H1 (cell line): ENCODE measurements at regions not wholly inside any gene's neighbourhood (a gene's known extent, or its start where the extent isn't known, plus 50 kb on each side); places are given as distances from the start of the nearest gene placed in this dataset.

Experiments used
- CTCF ChIA-PET: fragments of 300-600 bp; sonication (Branson Sonifier 250); formaldehyde crosslinking; loops from one replicate; lab custom pipeline; 2021; ENCODE audit not compliant: partially characterized antibody; lab: Charles Lee
- POLR2A ChIA-PET: fragments of 300-600 bp; sonication (Branson Sonifier 250); formaldehyde crosslinking; loops from one replicate; lab custom pipeline; 2021; ENCODE audit warnings: inconsistent platforms; ENCODE audit not compliant: partially characterized antibody; lab: Charles Lee
- DNase-seq, 2 experiments: peaks; one replicate each; pipeline versions ENCODE4 v3.0.0 to v3.0.0-alpha.2; 2010 to 2022; ENCODE audit warnings: low spot score in 2 of 2, low read depth in 1 of 2, mixed read lengths in 1 of 2
- FAIRE-seq: peaks from 2 replicates; lab custom pipeline; 2011; peaks lifted over from hg19 to GRCh38; lab: Jason Lieb, UNC
- H2AFZ ChIP-seq: 2 replicates; pipeline ENCODE4 v1.8.1; 2012; ENCODE audit warnings: low read length, inconsistent platforms
- H2AK5ac ChIP-seq: 2 replicates; pipeline ENCODE4 v1.6.1; 2013; ENCODE audit warnings: low read depth, low read length
- H2BK120ac ChIP-seq: replicated peaks from 2 replicates; pipeline ENCODE3; 2013; ENCODE audit warnings: low read depth, low read length, inconsistent platforms
- H2BK12ac ChIP-seq: 2 replicates; pipeline ENCODE4 v1.6.1; 2013; ENCODE audit warnings: low read depth, low read length
- H2BK15ac ChIP-seq: 2 replicates; pipeline ENCODE4 v1.6.1; 2013; ENCODE audit warnings: low read length
- H2BK20ac ChIP-seq: 2 replicates; pipeline ENCODE4 v1.6.1; 2013; ENCODE audit warnings: low read length
- H2BK5ac ChIP-seq: 2 replicates; pipeline ENCODE4 v1.6.1; 2013; ENCODE audit warnings: low read depth, low read length
- H3K14ac ChIP-seq: 2 replicates; pipeline ENCODE4 v1.6.1; 2013; ENCODE audit warnings: inconsistent platforms; ENCODE audit not compliant: insufficient read length
- H3K18ac ChIP-seq: 2 replicates; pipeline ENCODE4 v1.6.1; 2013; ENCODE audit warnings: low read length; ENCODE audit errors: extremely low read depth
- H3K23ac ChIP-seq: 2 replicates; pipeline ENCODE4 v1.6.1; 2013; ENCODE audit warnings: inconsistent platforms; ENCODE audit not compliant: insufficient read length
- H3K23me2 ChIP-seq: 2 replicates; pipeline ENCODE4 v1.6.1; 2013; ENCODE audit warnings: low read depth, low read length
- H3K27ac ChIP-seq: 2 replicates; pipeline ENCODE4 v1.6.1; 2011; ENCODE audit warnings: low read depth, low read length, inconsistent platforms
- H3K27me3 ChIP-seq, 4 experiments: replicated peaks in 1 of 4; 1 replicate in 1 of 4; 2 replicates in 3 of 4; pipeline versions ENCODE4 v1.6.1 to v1.8.1; 2011 to 2013; ENCODE audit warnings: low read length in 3 of 4, mild to moderate bottlenecking in 3 of 4, inconsistent platforms in 2 of 4, mixed read lengths in 2 of 4, moderate library complexity in 1 of 4; ENCODE audit not compliant: control insufficient read depth in 3 of 4, insufficient read depth in 3 of 4; ENCODE audit errors: extremely low read depth in 1 of 4
- H3K36me3 ChIP-seq, 4 experiments: 2 replicates each; pipeline versions ENCODE4 v1.6.1 to v1.8.1; 2011 to 2013; ENCODE audit warnings: mild to moderate bottlenecking in 4 of 4, low read length in 3 of 4, moderate library complexity in 2 of 4, control low read depth in 1 of 4, inconsistent platforms in 1 of 4; ENCODE audit not compliant: insufficient read depth in 4 of 4, control insufficient read depth in 2 of 4
- H3K4ac ChIP-seq: replicated peaks from 2 replicates; pipeline ENCODE3; 2013; ENCODE audit warnings: low read length, low read depth, mixed read lengths, inconsistent platforms; ENCODE audit not compliant: insufficient read length
- H3K4me1 ChIP-seq, 4 experiments: replicated peaks in 1 of 4; 1 replicate in 1 of 4; 2 replicates in 3 of 4; pipeline versions ENCODE4 v1.6.1 to v1.8.1; 2011 to 2013; ENCODE audit warnings: low read length in 3 of 4, inconsistent platforms in 2 of 4, mixed read lengths in 1 of 4; ENCODE audit not compliant: insufficient read depth in 4 of 4, control insufficient read depth in 3 of 4
- H3K4me2 ChIP-seq, 2 experiments: 2 replicates each; pipeline versions ENCODE4 v1.6.1 to v1.8.1; 2011 to 2013; ENCODE audit warnings: low read depth in 2 of 2, low read length in 2 of 2, control low read depth in 1 of 2, inconsistent platforms in 1 of 2, mild to moderate bottlenecking in 1 of 2; ENCODE audit not compliant: insufficient read depth in 1 of 2
- H3K4me3 ChIP-seq, 4 experiments: fragments of 200-600, 300-600 bp in 1 of 4; sonication (generic), shearing (Covaris generic), sonication (Bioruptor Twin) in 1 of 4; 2 replicates each; pipeline versions ENCODE4 v1.5.1 to v1.8.1; 2011 to 2016; ENCODE audit warnings: low read length in 4 of 4, low read depth in 3 of 4, control low read depth in 2 of 4, inconsistent platforms in 2 of 4, mild to moderate bottlenecking in 2 of 4, mixed read lengths in 1 of 4, moderate library complexity in 1 of 4; ENCODE audit not compliant: insufficient read depth in 2 of 4; ENCODE audit errors: extremely low read depth in 1 of 4
- H3K56ac ChIP-seq: replicated peaks from 2 replicates; pipeline ENCODE3; 2013; ENCODE audit warnings: low read depth, mild to moderate bottlenecking, mixed read lengths, low read length, inconsistent platforms; ENCODE audit not compliant: insufficient read length
- H3K79me1 ChIP-seq: 2 replicates; pipeline ENCODE4 v1.6.1; 2013; ENCODE audit warnings: low read depth, low read length, control low read depth
- H3K79me2 ChIP-seq, 2 experiments: 2 replicates each; pipeline versions ENCODE4 v1.6.1 to v1.8.1; 2012 to 2013; ENCODE audit warnings: low read length in 2 of 2, mild to moderate bottlenecking in 2 of 2, inconsistent platforms in 1 of 2; ENCODE audit not compliant: insufficient read depth in 2 of 2, control insufficient read depth in 1 of 2
- H3K9ac ChIP-seq, 4 experiments: replicated peaks in 1 of 4; 1 replicate in 1 of 4; 2 replicates in 3 of 4; pipeline versions ENCODE4 v1.6.1 to v1.8.1; 2011 to 2013; ENCODE audit warnings: low read depth in 3 of 4, low read length in 3 of 4, control low read depth in 2 of 4, mild to moderate bottlenecking in 2 of 4, moderate library complexity in 2 of 4, inconsistent platforms in 1 of 4; ENCODE audit errors: extremely low read depth in 1 of 4
- H3K9me3 ChIP-seq, 2 experiments: 2 replicates each; pipeline versions ENCODE4 v1.6.1 to v1.8.1; 2012 to 2013; ENCODE audit warnings: mild to moderate bottlenecking in 2 of 2, moderate library complexity in 2 of 2, control low read depth in 1 of 2, inconsistent platforms in 1 of 2, low read depth in 1 of 2, low read length in 1 of 2, mixed read lengths in 1 of 2; ENCODE audit not compliant: insufficient read depth in 2 of 2
- H4K20me1 ChIP-seq, 2 experiments: replicated peaks in 1 of 2; 2 replicates each; pipeline versions ENCODE3 to v1.8.1; 2011 to 2013; ENCODE audit warnings: inconsistent platforms in 2 of 2, low read length in 2 of 2, mild to moderate bottlenecking in 1 of 2; ENCODE audit not compliant: insufficient read depth in 2 of 2, control insufficient read depth in 1 of 2
- H4K5ac ChIP-seq: 2 replicates; pipeline ENCODE4 v1.6.1; 2013; ENCODE audit warnings: low read length, low read depth, mixed read lengths, inconsistent platforms; ENCODE audit not compliant: insufficient read length
- H4K8ac ChIP-seq: 2 replicates; pipeline ENCODE4 v1.8.0; 2013; ENCODE audit warnings: mild to moderate bottlenecking, moderate library complexity, low read length, inconsistent platforms; ENCODE audit not compliant: insufficient read depth; ENCODE audit errors: extremely low read depth
- H4K91ac ChIP-seq: replicated peaks from 2 replicates; pipeline ENCODE3; 2013; ENCODE audit warnings: low read length, mixed read lengths, inconsistent platforms; ENCODE audit not compliant: insufficient read length
- JUND ChIP-seq: IDR thresholded peaks from 2 replicates; pipeline ENCODE4 v1.6.1; 2011; ENCODE audit warnings: mild to moderate bottlenecking, improper control_type of control experiment, low read length
- POU5F1 ChIP-seq: IDR thresholded peaks from 2 replicates; pipeline ENCODE4 v1.6.1; 2011; ENCODE audit warnings: low read depth, mild to moderate bottlenecking, low read length, moderate library complexity
- SAP30 ChIP-seq: fragments of 300-600 bp; sonication (generic); IDR thresholded peaks from 2 replicates; pipeline ENCODE4 v1.7.1; 2012; ENCODE audit warnings: low read length, moderate library complexity, mild to moderate bottlenecking, inconsistent platforms; ENCODE audit not compliant: insufficient read depth, insufficient replicate concordance
- SP1 ChIP-seq: IDR thresholded peaks from 2 replicates; pipeline ENCODE4 v1.6.1; 2011; ENCODE audit warnings: low read depth, low read length
- ZNF274 ChIP-seq: IDR thresholded peaks from 2 replicates; pipeline ENCODE4 v1.7.0; 2012; ENCODE audit warnings: low read length, borderline replicate concordance; ENCODE audit errors: extremely low read depth
- WGBS, 2 experiments: shearing (Covaris generic) in 1 of 2; methylation state at CpG; one replicate each; pipeline versions ENCODE4 v1.1.6 to v1.1.7; 2013 to 2015; ENCODE audit warnings: low lambda C conversion rate in 2 of 2, mixed read lengths in 2 of 2, inconsistent platforms in 1 of 2, low coverage in 1 of 2, missing lambda C conversion rate in 1 of 2; ENCODE audit not compliant: insufficient replicate concordance in 2 of 2, insufficient coverage in 1 of 2, insufficient read length in 1 of 2; ENCODE audit errors: extremely low coverage in 1 of 2, missing lambda C conversion rate in 1 of 2; 5-methylcytosine and 5-hydroxymethylcytosine counted together

DNA sequence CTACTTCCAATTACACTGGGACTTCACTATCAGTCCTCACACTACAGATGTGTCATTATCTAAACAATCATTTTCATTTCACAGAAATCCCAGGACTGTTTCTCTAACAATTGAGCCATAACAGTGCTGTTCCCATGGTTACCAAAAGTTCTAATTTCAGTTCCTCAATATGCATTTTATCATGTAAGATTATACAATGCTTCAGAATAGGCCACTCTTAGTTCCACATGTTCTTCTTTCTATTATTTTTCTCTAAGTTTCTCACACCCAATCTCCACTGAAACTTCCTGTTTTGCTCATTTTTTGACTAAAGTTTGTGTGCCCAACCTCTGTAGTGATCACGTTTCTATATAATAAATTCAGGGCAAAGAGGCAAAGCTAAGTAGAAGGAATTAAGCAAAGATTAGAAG is 185.8 kb downstream of the DUSP6 start:
- no peak overlapping the region for H2BK15ac ChIP-seq
- no peak overlapping the region for H3K23ac ChIP-seq
- H3K4me2 ChIP-seq, result no peak overlapping the region
- H3K9me3 ChIP-seq, result no peaks in the 10 kb centered on the region
- H3K4me1 ChIP-seq, result 0 out of 7 replicates have a peak, but pooled peaks cover 0 to 2% (median 0%) of the 10 kb centered on the region in 4 experiments
- no peaks in the 10 kb centered on the region; a peak in 1 of 7 replicates for H3K27me3 ChIP-seq
- H2BK5ac ChIP-seq, result no peak overlapping the region
- H3K36me3 ChIP-seq, result no peaks in the 10 kb centered on the region
- no peak for DNase-seq
- H3K4me3 ChIP-seq, result no peak overlapping the region
- no peak for FAIRE-seq
- H4K91ac ChIP-seq, result no peak overlapping the region
- 89% methylated on average over 1 of the region's 1 CpG; no CpG with 5 or more reads in 1 of the 2 experiments for WGBS, 2 experiments
- H4K20me1 ChIP-seq, result no peaks in the 10 kb centered on the region
- H4K5ac ChIP-seq, result no peak overlapping the region
- H3K27ac ChIP-seq, result no peak overlapping the region
- POLR2A ChIA-PET, result no interaction called here
- H2BK12ac ChIP-seq, result no peak overlapping the region
- H2AFZ ChIP-seq, result no peak overlapping the region
- no peak overlapping the region for H4K8ac ChIP-seq
- TF ChIP-seq POU5F1, result no peak
- no peak for TF ChIP-seq SAP30
- no peak for TF ChIP-seq ZNF274
- no peak for TF ChIP-seq JUND
- no peak for TF ChIP-seq SP1
- H2AK5ac ChIP-seq, result no peak overlapping the region
- H3K4ac ChIP-seq, result no peak overlapping the region
- H3K9ac ChIP-seq, result no peak overlapping the region
- H3K56ac ChIP-seq, result no peak overlapping the region
- H3K23me2 ChIP-seq, result no peaks in the 10 kb centered on the region
- CTCF ChIA-PET, result interaction anchor here (1.0 to 1.4 kb wide), 2 partner anchors 15 to 39 kb away, joined by 3 to 4 read pairs; no protein-coding TSS in a partner anchor
- no peak overlapping the region for H3K14ac ChIP-seq
- no peaks in the 10 kb centered on the region for H3K79me1 ChIP-seq
- H3K79me2 ChIP-seq, result no peaks in the 10 kb centered on the region
- H2BK120ac ChIP-seq, result no peak overlapping the region
- H3K18ac ChIP-seq, result no peak overlapping the region
- no peak overlapping the region for H2BK20ac ChIP-seq
